VCaP (cell line): ENCODE measurements at regions not wholly inside any gene's neighbourhood (a gene's known extent, or its start where the extent isn't known, plus 50 kb on each side); places are given as distances from the start of the nearest gene placed in this dataset.

ENCODE experiments used
- H3K27ac ChIP-seq: fragments of 450-650 bp; 2 replicates; pipeline ENCODE4 v1.5.1; 2017
- CTCF ChIP-seq: fragments of 450-650 bp; conservative IDR thresholded peaks from 2 replicates; pipeline ENCODE4 v1.5.1; 2017; ENCODE audit warnings: mild to moderate bottlenecking, moderate library complexity

GRCh38 chr6:126786262-126786661 is 332.2 kb upstream of the RSPO3 start:
- no peak overlapping the region for H3K27ac ChIP-seq
- no peak for TF ChIP-seq CTCF

- H3K27ac ChIP-seq = no peak overlapping the region
These were observed 330.8 kb upstream of the RSPO3 start for GRCh38 chr6:126787635-126788034.

GRCh38 chr6:126788861-126789365 is 329.6 kb upstream of the RSPO3 start:
- TF ChIP-seq CTCF = no peak
- H3K27ac ChIP-seq = no peak overlapping the region

More at GRCh38 chr6:126787635-126788034, 330.8 kb upstream of the RSPO3 start:
- no peak for TF ChIP-seq CTCF

GRCh38 chr6:126792340-126793085 is 326.0 kb upstream of the RSPO3 start:
- no peak overlapping the region for H3K27ac ChIP-seq
- TF ChIP-seq CTCF = no peak

- H3K27ac ChIP-seq = no peak overlapping the region
- no peak for TF ChIP-seq CTCF
These were observed 323.3 kb upstream of the RSPO3 start for GRCh38 chr6:126795161-126795560.

- no peak for TF ChIP-seq CTCF
- H3K27ac ChIP-seq = no peak overlapping the region
These were observed 320.5 kb upstream of the RSPO3 start for GRCh38 chr6:126797981-126798380.

GRCh38 chr6:126803769-126804168 is 314.7 kb upstream of the RSPO3 start:
- H3K27ac ChIP-seq = no peak overlapping the region
- TF ChIP-seq CTCF = no peak
